ENCODE measurements at regions not wholly inside any gene's neighbourhood (a gene's known extent, or its start where the extent isn't known, plus 50 kb on each side); places are given as distances from the start of the nearest gene placed in this dataset.

GRCh38 chr21:38958940-38959691, 153.4 kb downstream of the ETS2 start:
- TF ChIP-seq, protein P1, sequence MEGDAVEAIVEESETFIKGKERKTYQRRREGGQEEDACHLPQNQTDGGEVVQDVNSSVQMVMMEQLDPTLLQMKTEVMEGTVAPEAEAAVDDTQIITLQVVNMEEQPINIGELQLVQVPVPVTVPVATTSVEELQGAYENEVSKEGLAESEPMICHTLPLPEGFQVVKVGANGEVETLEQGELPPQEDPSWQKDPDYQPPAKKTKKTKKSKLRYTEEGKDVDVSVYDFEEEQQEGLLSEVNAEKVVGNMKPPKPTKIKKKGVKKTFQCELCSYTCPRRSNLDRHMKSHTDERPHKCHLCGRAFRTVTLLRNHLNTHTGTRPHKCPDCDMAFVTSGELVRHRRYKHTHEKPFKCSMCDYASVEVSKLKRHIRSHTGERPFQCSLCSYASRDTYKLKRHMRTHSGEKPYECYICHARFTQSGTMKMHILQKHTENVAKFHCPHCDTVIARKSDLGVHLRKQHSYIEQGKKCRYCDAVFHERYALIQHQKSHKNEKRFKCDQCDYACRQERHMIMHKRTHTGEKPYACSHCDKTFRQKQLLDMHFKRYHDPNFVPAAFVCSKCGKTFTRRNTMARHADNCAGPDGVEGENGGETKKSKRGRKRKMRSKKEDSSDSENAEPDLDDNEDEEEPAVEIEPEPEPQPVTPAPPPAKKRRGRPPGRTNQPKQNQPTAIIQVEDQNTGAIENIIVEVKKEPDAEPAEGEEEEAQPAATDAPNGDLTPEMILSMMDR (IDR thresholded peaks at IDR 0.05; ENCODE audit: low read depth, low read length, poor library complexity, severe bottlenecking): no peak
- TF ChIP-seq EZH2phosphoT487 (IDR thresholded peaks at IDR 0.05; ENCODE audit: borderline replicate concordance, low read length): no peak
